ENCODE measurements at regions not wholly inside any gene's neighbourhood (a gene's known extent, or its start where the extent isn't known, plus 50 kb on each side); places are given as distances from the start of the nearest gene placed in this dataset.

GRCh38 chr5:107282061-107282460 is 388.7 kb downstream of the EFNA5 start:
- H3K9me3 ChIP-seq (ENCODE audit: control insufficient read depth in 4 of 4, low read length in 3 of 4), result no peaks in the 10 kb centered on the region
- TF ChIP-seq TAF1 (conservative IDR thresholded peaks at IDR 0.05), result no peak
- TF ChIP-seq HNF4G (IDR thresholded peaks at IDR 0.05), result no peak
- no peak for TF ChIP-seq HNF4A (conservative IDR thresholded peaks at IDR 0.05)
- TF ChIP-seq CTCF (IDR thresholded peaks at IDR 0.05; ENCODE audit: low read depth, low read length, missing input control), result no peak
- TF ChIP-seq RXRA (IDR thresholded peaks at IDR 0.05), result no peak
- no peak for TF ChIP-seq GABPA (IDR thresholded peaks at IDR 0.05 in 1 of 2, conservative IDR thresholded peaks at IDR 0.05 in 1 of 2)
- no peak for TF ChIP-seq SP1 (IDR thresholded peaks at IDR 0.05)
- TF ChIP-seq JUND (IDR thresholded peaks at IDR 0.05), result no peak
- no peak for TF ChIP-seq FOXA1 (IDR thresholded peaks at IDR 0.05)
- TF ChIP-seq NR2F2 (IDR thresholded peaks at IDR 0.05), result no peak
- TF ChIP-seq RAD21 (IDR thresholded peaks at IDR 0.05), result no peak
- TF ChIP-seq MAX (IDR thresholded peaks at IDR 0.05), result no peak
- no peak for TF ChIP-seq FOXA2 (IDR thresholded peaks at IDR 0.05)
- TF ChIP-seq ATF3 (IDR thresholded peaks at IDR 0.05), result no peak
- no peak for TF ChIP-seq YY1 (IDR thresholded peaks at IDR 0.05)
- no peak for TF ChIP-seq REST (IDR thresholded peaks at IDR 0.05)
- no peak for TF ChIP-seq ZBTB33 (IDR thresholded peaks at IDR 0.05)
- TF ChIP-seq EGR1 (IDR thresholded peaks at IDR 0.05; ENCODE audit: low read depth in 2 of 2), result no peak
- H3K9ac ChIP-seq (ENCODE audit: low read depth in 1 of 2, low read length in 2 of 2), result no peak overlapping the region
- H3K36me3 ChIP-seq (ENCODE audit: control insufficient read depth in 4 of 4, insufficient read depth in 3 of 4, low read depth in 1 of 4, low read length in 3 of 4), result no peaks in the 10 kb centered on the region
- H3K27me3 ChIP-seq (ENCODE audit: control insufficient read depth in 4 of 4, insufficient read depth in 4 of 4, low read length in 3 of 4), result no peaks in the 10 kb centered on the region
- H3K27ac ChIP-seq (ENCODE audit: low read depth in 1 of 2, low read length in 2 of 2), result no peak overlapping the region
- no peaks in the 10 kb centered on the region for H3K4me1 ChIP-seq (ENCODE audit: control insufficient read depth in 4 of 4, insufficient read depth in 4 of 4, low read length in 3 of 4)
- H3K4me3 ChIP-seq (ENCODE audit: low read depth in 1 of 3, low read length in 3 of 3), result no peak overlapping the region
- 89% methylated on average over 2 of the region's 2 CpGs for WGBS
- DNase-seq (ENCODE audit: low spot score), result no peak

Data from liver (tissue), 8 donors.